MM.1S (cell line): ENCODE measurements at regions not wholly inside any gene's neighbourhood (a gene's known extent, or its start where the extent isn't known, plus 50 kb on each side); places are given as distances from the start of the nearest gene placed in this dataset.

ENCODE experiments used
- DNase-seq: peaks from one replicate; pipeline ENCODE4 v3.0.0-alpha.2; 2015
- H2AFZ ChIP-seq: fragments of 300-600 bp; sonication (generic); 2 replicates; pipeline ENCODE4 v1.6.0; 2016; ENCODE audit warnings: antibody characterized with exemption, low read length
- H3F3A ChIP-seq: fragments of 300-600 bp; sonication (generic); 2 replicates; pipeline ENCODE4 v1.6.1; 2016; ENCODE audit warnings: mild to moderate bottlenecking, antibody characterized with exemption, low read length, moderate library complexity, mixed read lengths; ENCODE audit not compliant: insufficient read depth
- H3K27ac ChIP-seq: fragments of 300-600 bp; sonication (generic); 2 replicates; pipeline ENCODE4 v1.5.1; 2016; ENCODE audit warnings: mild to moderate bottlenecking, low read length
- H3K27me3 ChIP-seq: fragments of 300-600 bp; sonication (generic); replicated peaks from 2 replicates; pipeline ENCODE4 v1.6.0; 2016; ENCODE audit warnings: low read length; ENCODE audit not compliant: insufficient read depth
- H3K36me3 ChIP-seq: fragments of 300-600 bp; sonication (generic); replicated peaks from 2 replicates; pipeline ENCODE4 v1.6.1; 2016; ENCODE audit warnings: mild to moderate bottlenecking, low read length, mixed read lengths; ENCODE audit not compliant: insufficient read depth
- H3K4me1 ChIP-seq: fragments of 300-600 bp; sonication (generic); 2 replicates; pipeline ENCODE4 v1.6.1; 2016; ENCODE audit warnings: low read length, mixed read lengths
- H3K4me2 ChIP-seq: fragments of 300-600 bp; sonication (generic); 2 replicates; pipeline ENCODE4 v1.6.0; 2016; ENCODE audit warnings: low read depth, low read length
- H3K4me3 ChIP-seq: fragments of 300-600 bp; sonication (generic); 2 replicates; pipeline ENCODE4 v1.5.1; 2016; ENCODE audit warnings: low read length, mixed read lengths
- H3K79me2 ChIP-seq: fragments of 300-600 bp; sonication (generic); 2 replicates; pipeline ENCODE4 v1.6.1; 2016; ENCODE audit warnings: mixed run types, low read length, mixed read lengths
- H3K9ac ChIP-seq: fragments of 300-600 bp; sonication (generic); 2 replicates; pipeline ENCODE4 v1.6.1; 2016; ENCODE audit warnings: low read length, mixed read lengths
- H3K9me2 ChIP-seq: fragments of 300-600 bp; sonication (generic); replicated peaks from 2 replicates; pipeline ENCODE4 v1.6.1; 2016; ENCODE audit warnings: mild to moderate bottlenecking, low read length, mixed read lengths; ENCODE audit not compliant: insufficient read depth
- H3K9me3 ChIP-seq: fragments of 300-600 bp; sonication (generic); replicated peaks from 2 replicates; pipeline ENCODE4 v1.6.1; 2016; ENCODE audit warnings: mild to moderate bottlenecking, low read length, mixed read lengths; ENCODE audit not compliant: insufficient read depth
- H4K20me1 ChIP-seq: fragments of 300-600 bp; sonication (generic); 2 replicates; pipeline ENCODE4 v1.6.1; 2016; ENCODE audit warnings: mild to moderate bottlenecking, low read length, moderate library complexity, mixed read lengths; ENCODE audit not compliant: insufficient read depth
- CTCF ChIP-seq: fragments of 300-600 bp; sonication (generic); IDR thresholded peaks from 2 replicates; pipeline ENCODE4 v1.5.1; 2016; ENCODE audit warnings: antibody characterized with exemption, low read length, mixed read lengths
- EZH2 ChIP-seq: fragments of 300-600 bp; sonication (generic); optimal IDR thresholded peaks from 2 replicates; pipeline ENCODE3; 2017; ENCODE audit warnings: low read depth, mild to moderate bottlenecking, antibody characterized with exemption, low read length, mixed read lengths
- EZH2phosphoT487 ChIP-seq: fragments of 300-600 bp; sonication (generic); IDR thresholded peaks from 2 replicates; pipeline ENCODE4 v1.6.1; 2018; ENCODE audit warnings: antibody characterized with exemption, low read length

GRCh38 chr10:8543361-8544056 is 489.0 kb downstream of the GATA3 start:
- no peak for DNase-seq

GRCh38 chr10:8544057-8544380 is 489.5 kb downstream of the GATA3 start:
- no peaks in the 10 kb centered on the region for H3K79me2 ChIP-seq
- H3K27ac ChIP-seq: no peak overlapping the region
- no peaks in the 10 kb centered on the region for H3K27me3 ChIP-seq
- TF ChIP-seq EZH2phosphoT487: no peak
- H3F3A ChIP-seq: no peaks in the 10 kb centered on the region
- H3K9me3 ChIP-seq: no peaks in the 10 kb centered on the region
- H3K9me2 ChIP-seq: no peaks in the 10 kb centered on the region
- no peak overlapping the region for H2AFZ ChIP-seq
- no peak overlapping the region for H3K4me3 ChIP-seq
- no peak for DNase-seq
- no peaks in the 10 kb centered on the region for H3K4me1 ChIP-seq
- H3K36me3 ChIP-seq: no peaks in the 10 kb centered on the region
- no peaks in the 10 kb centered on the region for H4K20me1 ChIP-seq
- no peak overlapping the region for H3K4me2 ChIP-seq
- H3K9ac ChIP-seq: no peak overlapping the region

More at GRCh38 chr10:8543361-8544056, 489.0 kb downstream of the GATA3 start:
- Histone ChIP-seq H3K4me1 (no peaks in the 10 kb centered on the region), H3K4me3 (no peak overlapping the region), H3K9me3 (no peaks in the 10 kb centered on the region), H4K20me1 (no peaks in the 10 kb centered on the region), H3K9me2 (no peaks in the 10 kb centered on the region), H3K4me2 (no peak overlapping the region), H3K36me3 (no peaks in the 10 kb centered on the region), H3K79me2 (no peaks in the 10 kb centered on the region), H2AFZ (no peak overlapping the region), H3K9ac (no peak overlapping the region), H3K27ac (no peak overlapping the region), H3F3A (no peaks in the 10 kb centered on the region), H3K27me3 (no peaks in the 10 kb centered on the region)
- no peak for TF ChIP-seq EZH2phosphoT487
- TF ChIP-seq CTCF: no peak
- no peak for TF ChIP-seq EZH2

GRCh38 chr10:8544500-8544899 is 490.0 kb downstream of the GATA3 start:
- no peaks in the 10 kb centered on the region for H3F3A ChIP-seq
- no peak for TF ChIP-seq EZH2phosphoT487
- TF ChIP-seq EZH2: no peak
- no peak for TF ChIP-seq CTCF
- no peak overlapping the region for H3K27ac ChIP-seq
- H3K9ac ChIP-seq: no peak overlapping the region
- H3K27me3 ChIP-seq: no peaks in the 10 kb centered on the region
- H4K20me1 ChIP-seq: no peaks in the 10 kb centered on the region
- no peaks in the 10 kb centered on the region for H3K36me3 ChIP-seq
- no peaks in the 10 kb centered on the region for H3K79me2 ChIP-seq
- H3K9me2 ChIP-seq: no peaks in the 10 kb centered on the region
- no peaks in the 10 kb centered on the region for H3K4me1 ChIP-seq
- H3K4me2 ChIP-seq: no peak overlapping the region
- no peaks in the 10 kb centered on the region for H3K9me3 ChIP-seq
- no peak overlapping the region for H3K4me3 ChIP-seq
- no peak for DNase-seq
- H2AFZ ChIP-seq: no peak overlapping the region

- H3K27ac ChIP-seq: no peak overlapping the region
- H3K36me3 ChIP-seq: no peaks in the 10 kb centered on the region
- TF ChIP-seq EZH2phosphoT487 (no peak), EZH2 (no peak), CTCF (no peak)
- no peaks in the 10 kb centered on the region for H3K9me3 ChIP-seq
- H4K20me1 ChIP-seq: no peaks in the 10 kb centered on the region
- H3F3A ChIP-seq: no peaks in the 10 kb centered on the region
- no peak overlapping the region for H3K4me2 ChIP-seq
- H3K9me2 ChIP-seq: no peaks in the 10 kb centered on the region
- H3K79me2 ChIP-seq: no peaks in the 10 kb centered on the region
- H3K4me1 ChIP-seq: no peaks in the 10 kb centered on the region
- no peak for DNase-seq
- no peak overlapping the region for H2AFZ ChIP-seq
- H3K4me3 ChIP-seq: no peak overlapping the region
- no peak overlapping the region for H3K9ac ChIP-seq
- H3K27me3 ChIP-seq: no peaks in the 10 kb centered on the region
Observed at GRCh38 chr10:8554574-8554973, 500.1 kb downstream of the GATA3 start.
